Right lobe of liver (tissue), 4 donors: ENCODE measurements at regions not wholly inside any gene's neighbourhood (a gene's known extent, or its start where the extent isn't known, plus 50 kb on each side); places are given as distances from the start of the nearest gene placed in this dataset.

ENCODE experiments used
- CTCF ChIP-seq, 4 donors: fragments of 200-600 bp in 3 of 4; fragments of 450-650 bp in 1 of 4; IDR thresholded peaks; one replicate each; pipeline versions ENCODE4 v1.5.1 to v1.8.0; 2016 to 2022; ENCODE audit warnings: antibody characterized with exemption in 4 of 4, mild to moderate bottlenecking in 2 of 4
- POLR2A ChIP-seq: fragments of 450-650 bp; IDR thresholded peaks from one replicate; pipeline ENCODE4 v1.6.1; 2017; ENCODE audit warnings: antibody characterized with exemption, mild to moderate bottlenecking
- donor health status: DM: no; HTN: no; CAD: no.
- donor health status: DM: no; HTN: no; CAD: no.
- donor health status: DM: no; HTN: yes; CAD: no.

GRCh38 chr2:105539331-105539730, 140.5 kb upstream of the FHL2 start:
- no peak for TF ChIP-seq CTCF (IDR thresholded peaks at IDR 0.05)
- TF ChIP-seq POLR2A, result no peak
